Stimulated activated memory B cell treated with anti-CD40 and anti-IgM and Interleukin-4, amounts not matched to agents 10 μg/mL and 1 μg/mL and 100 μg/mL, for 72 hours (primary cell): ENCODE measurements at regions not wholly inside any gene's neighbourhood (a gene's known extent, or its start where the extent isn't known, plus 50 kb on each side); places are given as distances from the start of the nearest gene placed in this dataset.
"Not testable (repeated sequence)": the region's sequence is repeated elsewhere in the genome, so short reads cannot be mapped to it uniquely, and the experiment has no call there.

Experiments used
- ATAC-seq: fragments of 150-1000 bp; cut with Tn5 transposase; 2 replicates; pipeline ENCODE4 v1.10.0; 2021
- H3K27ac Mint-ChIP-seq: one replicate; pipeline ENCODE4 v1.8.0; 2022; ENCODE audit warnings: mild to moderate bottlenecking, mixed read lengths
- H3K27me3 Mint-ChIP-seq: one replicate; pipeline ENCODE4 v1.8.0; 2022; ENCODE audit warnings: mixed read lengths
- H3K36me3 Mint-ChIP-seq: one replicate; pipeline ENCODE4 v1.8.0; 2022; ENCODE audit warnings: mixed read lengths
- H3K4me1 Mint-ChIP-seq: one replicate; pipeline ENCODE4 v1.8.0; 2022; ENCODE audit warnings: mixed read lengths
- H3K4me3 Mint-ChIP-seq: one replicate; pipeline ENCODE4 v1.8.0; 2022; ENCODE audit warnings: mild to moderate bottlenecking, moderate library complexity, mixed read lengths
- H3K9me3 Mint-ChIP-seq: one replicate; pipeline ENCODE4 v1.8.0; 2022; ENCODE audit warnings: mixed read lengths

- no peak overlapping the region for H3K27ac Mint-ChIP-seq
- no peak for ATAC-seq
- H3K4me1 Mint-ChIP-seq: no peaks in the 10 kb centered on the region
- no peaks in the 10 kb centered on the region for H3K36me3 Mint-ChIP-seq
- no peak overlapping the region for H3K4me3 Mint-ChIP-seq
- no peaks in the 10 kb centered on the region for H3K27me3 Mint-ChIP-seq
- no peaks in the 10 kb centered on the region for H3K9me3 Mint-ChIP-seq
These were observed 152.1 kb upstream of the RIMS1 start for GRCh38 chr6:71733970-71734899.

DNA sequence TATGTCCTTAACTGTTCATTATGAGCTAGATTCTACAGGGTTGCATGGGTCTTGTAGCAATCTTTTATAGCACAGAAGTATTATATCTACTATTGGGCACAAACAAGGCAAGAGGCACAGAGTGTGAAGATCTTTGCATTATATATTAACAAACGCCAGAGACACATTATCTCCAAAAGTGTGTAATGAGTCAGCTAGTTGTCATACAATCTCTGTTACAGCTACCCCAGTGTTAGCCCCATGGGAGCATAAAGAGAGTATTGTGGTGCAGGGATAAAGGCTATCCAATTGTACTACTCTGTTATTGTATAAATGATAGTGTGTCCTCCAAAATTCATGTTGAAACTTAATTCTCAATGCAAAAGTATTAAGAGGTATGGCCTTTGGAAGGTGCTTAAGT lies 148.4 kb upstream of the RIMS1 start:
- H3K9me3 Mint-ChIP-seq: no peaks in the 10 kb centered on the region
- no peaks in the 10 kb centered on the region for H3K36me3 Mint-ChIP-seq
- no peaks in the 10 kb centered on the region for H3K4me1 Mint-ChIP-seq
- no peak for ATAC-seq
- H3K27me3 Mint-ChIP-seq: no peaks in the 10 kb centered on the region
- H3K27ac Mint-ChIP-seq: no peak overlapping the region
- H3K4me3 Mint-ChIP-seq: no peak overlapping the region

DNA sequence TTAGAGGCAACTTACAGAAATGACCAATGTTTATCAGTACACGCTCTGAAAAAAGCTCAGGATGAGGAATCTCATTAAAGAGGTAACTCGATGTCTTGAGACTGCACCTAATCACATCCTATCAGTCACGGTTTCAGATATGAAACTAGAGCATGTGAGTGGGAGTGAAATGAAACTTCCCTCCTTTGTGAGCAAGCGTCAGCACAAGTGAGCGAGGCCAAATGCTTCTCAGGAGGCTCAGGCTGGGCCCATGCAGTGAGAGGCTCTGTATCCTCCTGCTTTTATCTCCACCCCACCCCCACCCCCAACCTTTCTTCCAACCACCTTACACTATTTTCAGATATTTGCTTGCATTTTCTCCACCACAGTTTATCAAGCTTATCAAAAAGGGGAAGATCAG lies 140.8 kb upstream of the RIMS1 start:
- Mint-ChIP-seq H3K4me3 (no peak overlapping the region), H3K27ac (no peak overlapping the region), H3K36me3 (no peaks in the 10 kb centered on the region), H3K9me3 (no peaks in the 10 kb centered on the region), H3K27me3 (no peaks in the 10 kb centered on the region), H3K4me1 (no peaks in the 10 kb centered on the region)
- no peak for ATAC-seq

- no peak overlapping the region for H3K27ac Mint-ChIP-seq
- no peak for ATAC-seq
- no peaks in the 10 kb centered on the region for H3K27me3 Mint-ChIP-seq
- no peaks in the 10 kb centered on the region for H3K9me3 Mint-ChIP-seq
- no peak overlapping the region for H3K4me3 Mint-ChIP-seq
- no peaks in the 10 kb centered on the region for H3K4me1 Mint-ChIP-seq
- no peaks in the 10 kb centered on the region for H3K36me3 Mint-ChIP-seq
These were observed 120.1 kb upstream of the RIMS1 start for GRCh38 chr6:71766146-71766760.

- no peaks in the 10 kb centered on the region for H3K27me3 Mint-ChIP-seq
- ATAC-seq: no peak
- H3K4me3 Mint-ChIP-seq: no peak overlapping the region
- no peaks in the 10 kb centered on the region for H3K36me3 Mint-ChIP-seq
- no peaks in the 10 kb centered on the region for H3K4me1 Mint-ChIP-seq
- no peak overlapping the region for H3K27ac Mint-ChIP-seq
- H3K9me3 Mint-ChIP-seq: peaks cover 3% of the 10 kb centered on the region
These were observed 119.6 kb upstream of the RIMS1 start for GRCh38 chr6:71766796-71767195.

- Mint-ChIP-seq H3K9me3 (peaks cover 7% of the 10 kb centered on the region), H3K4me1 (no peaks in the 10 kb centered on the region), H3K27me3 (no peaks in the 10 kb centered on the region), H3K27ac (no peak overlapping the region), H3K36me3 (no peaks in the 10 kb centered on the region), H3K4me3 (no peak overlapping the region)
- ATAC-seq: no peak
These were observed 118.0 kb upstream of the RIMS1 start for GRCh38 chr6:71768356-71768755.

- Mint-ChIP-seq H3K27me3 (no peaks in the 10 kb centered on the region), H3K9me3 (peaks cover 18% of the 10 kb centered on the region), H3K36me3 (no peaks in the 10 kb centered on the region), H3K4me1 (no peaks in the 10 kb centered on the region), H3K27ac (no peak overlapping the region), H3K4me3 (no peak overlapping the region)
- ATAC-seq: no peak
These were observed 77.5 kb upstream of the RIMS1 start for GRCh38 chr6:71808865-71809264.

DNA sequence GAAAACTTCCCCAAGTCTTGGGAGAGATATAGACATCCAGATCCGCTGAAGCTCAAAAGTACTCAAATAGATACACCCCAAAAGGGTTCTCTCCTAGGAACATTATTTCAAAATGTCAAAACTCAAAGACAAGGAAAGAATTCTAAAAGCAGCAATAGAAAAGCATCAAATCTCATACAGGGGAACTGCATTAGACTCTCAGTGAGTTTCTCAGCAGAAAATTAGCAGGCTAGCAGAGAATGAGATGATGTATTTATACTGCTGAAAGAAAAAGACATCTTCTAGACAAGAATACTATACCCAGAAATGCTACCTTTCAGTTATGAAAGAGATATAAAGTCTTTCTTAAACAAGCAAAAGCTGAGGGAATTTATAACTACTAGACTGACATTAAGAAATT lies 75.5 kb upstream of the RIMS1 start:
- ATAC-seq: no peak
- H3K9me3 Mint-ChIP-seq: peaks cover 29% of the 10 kb centered on the region
- no peaks in the 10 kb centered on the region for H3K36me3 Mint-ChIP-seq
- H3K27me3 Mint-ChIP-seq: no peaks in the 10 kb centered on the region
- H3K4me1 Mint-ChIP-seq: no peaks in the 10 kb centered on the region
- H3K4me3 Mint-ChIP-seq: no peak overlapping the region
- no peak overlapping the region for H3K27ac Mint-ChIP-seq

GRCh38 chr6:71822625-71823024 lies 63.7 kb upstream of the RIMS1 start:
- Mint-ChIP-seq H3K4me1 (no peaks in the 10 kb centered on the region), H3K27ac (no peak overlapping the region), H3K36me3 (no peaks in the 10 kb centered on the region), H3K27me3 (no peaks in the 10 kb centered on the region), H3K4me3 (no peak overlapping the region), H3K9me3 (peaks cover 13% of the 10 kb centered on the region)
- no peak for ATAC-seq

- H3K27ac Mint-ChIP-seq, H3K9me3 Mint-ChIP-seq, H3K36me3 Mint-ChIP-seq, H3K4me3 Mint-ChIP-seq, H3K27me3 Mint-ChIP-seq, H3K4me1 Mint-ChIP-seq, ATAC-seq: not testable (repeated sequence)
These were observed 54.1 kb upstream of the RIMS1 start for GRCh38 chr6:71832110-71832764.
